K562 (cell line): ENCODE measurements at regions not wholly inside any gene's neighbourhood (a gene's known extent, or its start where the extent isn't known, plus 50 kb on each side); places are given as distances from the start of the nearest gene placed in this dataset.

Experiments used
- ATF7 ChIP-seq: fragments of 450-650 bp; IDR thresholded peaks from 2 replicates; pipeline ENCODE4 v1.7.1; 2014; ENCODE audit warnings: mild to moderate bottlenecking, moderate library complexity
- HMGN3 ChIP-seq: IDR thresholded peaks from 2 replicates; pipeline ENCODE4 v1.6.1; 2011; ENCODE audit warnings: borderline replicate concordance, low read depth, mild to moderate bottlenecking, mixed read lengths, low read length; ENCODE audit not compliant: insufficient read length; ENCODE audit errors: extremely low read depth
- KAT2B ChIP-seq: IDR thresholded peaks from one replicate; pipeline ENCODE4 v1.6.1; 2012; ENCODE audit warnings: low read depth, mild to moderate bottlenecking, control low read depth, inconsistent platforms, low read length, moderate library complexity
- KDM2B ChIP-seq: fragments of 250-450 bp; sonication (Bioruptor Pico); IDR thresholded peaks from 2 replicates; pipeline ENCODE4 v1.8.0; 2021; ENCODE audit warnings: mild to moderate bottlenecking, moderate library complexity
- KDM5B ChIP-seq: fragments of 200-600 bp; sonication (generic); IDR thresholded peaks from 2 replicates; pipeline ENCODE4 v1.6.1; 2012; ENCODE audit warnings: low read depth, mild to moderate bottlenecking, moderate library complexity, low read length, control low read depth, inconsistent platforms; ENCODE audit not compliant: insufficient replicate concordance
- LARP7 ChIP-seq: fragments of 450-650 bp; IDR thresholded peaks from 2 replicates; pipeline ENCODE4 v1.6.1; 2016
- SAFB2 ChIP-seq: fragments of 200-400 bp; formaldehyde crosslinking; IDR thresholded peaks from 2 replicates; pipeline ENCODE4 v1.6.1; 2018; ENCODE audit warnings: borderline replicate concordance, low read length, low read depth, moderate library complexity; ENCODE audit not compliant: severe bottlenecking
- SETDB1 ChIP-seq: IDR thresholded peaks from one replicate; pipeline ENCODE4 v1.6.1; 2012; ENCODE audit warnings: low read length, control low read depth, inconsistent platforms
- SRSF9 ChIP-seq: fragments of 200-400 bp; formaldehyde crosslinking; IDR thresholded peaks from 2 replicates; pipeline ENCODE4 v1.6.1; 2017; ENCODE audit warnings: low read depth, low read length, borderline replicate concordance
- TFAM ChIP-seq: fragments of 250-450 bp; sonication (Bioruptor Pico); conservative IDR thresholded peaks from 2 replicates; pipeline ENCODE4 v1.5.0; 2021; ENCODE audit warnings: mild to moderate bottlenecking, moderate library complexity
- THRAP3 ChIP-seq: fragments of 450-650 bp; IDR thresholded peaks from 2 replicates; pipeline ENCODE4 v1.6.1; 2016; ENCODE audit warnings: mild to moderate bottlenecking, inconsistent platforms, borderline replicate concordance
- ZC3H8 ChIP-seq: fragments of 450-650 bp; IDR thresholded peaks from 2 replicates; pipeline ENCODE4 v1.6.1; 2017
- ZSCAN32 ChIP-seq: fragments of 450-650 bp; formaldehyde crosslinking; IDR thresholded peaks from 2 replicates; pipeline ENCODE4 v1.4.0; 2020; ENCODE audit warnings: mild to moderate bottlenecking, moderate library complexity
- TF ChIP-seq, protein P1 (sequence below), 2 experiments: fragments of 450-650 bp; IDR thresholded peaks; 2 replicates each; pipeline ENCODE4 v1.6.1; 2016; ENCODE audit warnings: mild to moderate bottlenecking in 2 of 2, borderline replicate concordance in 1 of 2, low read depth in 1 of 2, moderate library complexity in 1 of 2
- TF ChIP-seq, protein P2 (sequence below), 3 experiments: IDR thresholded peaks in 2 of 3; conservative IDR thresholded peaks in 1 of 3; 2 replicates each; pipeline ENCODE4 v1.5.1; 2011 to 2012; ENCODE audit warnings: low read length in 3 of 3, mild to moderate bottlenecking in 3 of 3, control low read depth in 2 of 3, improper control_type of control experiment in 1 of 3, inconsistent platforms in 1 of 3, low read depth in 1 of 3, mixed read lengths in 1 of 3, moderate library complexity in 1 of 3; ENCODE audit not compliant: insufficient read depth in 2 of 3
- TF ChIP-seq, protein P3 (sequence below): fragments of 250-450 bp; sonication (Bioruptor Pico); IDR thresholded peaks from 2 replicates; pipeline ENCODE4 v1.4.0; 2020; ENCODE audit warnings: borderline replicate concordance

DNA sequence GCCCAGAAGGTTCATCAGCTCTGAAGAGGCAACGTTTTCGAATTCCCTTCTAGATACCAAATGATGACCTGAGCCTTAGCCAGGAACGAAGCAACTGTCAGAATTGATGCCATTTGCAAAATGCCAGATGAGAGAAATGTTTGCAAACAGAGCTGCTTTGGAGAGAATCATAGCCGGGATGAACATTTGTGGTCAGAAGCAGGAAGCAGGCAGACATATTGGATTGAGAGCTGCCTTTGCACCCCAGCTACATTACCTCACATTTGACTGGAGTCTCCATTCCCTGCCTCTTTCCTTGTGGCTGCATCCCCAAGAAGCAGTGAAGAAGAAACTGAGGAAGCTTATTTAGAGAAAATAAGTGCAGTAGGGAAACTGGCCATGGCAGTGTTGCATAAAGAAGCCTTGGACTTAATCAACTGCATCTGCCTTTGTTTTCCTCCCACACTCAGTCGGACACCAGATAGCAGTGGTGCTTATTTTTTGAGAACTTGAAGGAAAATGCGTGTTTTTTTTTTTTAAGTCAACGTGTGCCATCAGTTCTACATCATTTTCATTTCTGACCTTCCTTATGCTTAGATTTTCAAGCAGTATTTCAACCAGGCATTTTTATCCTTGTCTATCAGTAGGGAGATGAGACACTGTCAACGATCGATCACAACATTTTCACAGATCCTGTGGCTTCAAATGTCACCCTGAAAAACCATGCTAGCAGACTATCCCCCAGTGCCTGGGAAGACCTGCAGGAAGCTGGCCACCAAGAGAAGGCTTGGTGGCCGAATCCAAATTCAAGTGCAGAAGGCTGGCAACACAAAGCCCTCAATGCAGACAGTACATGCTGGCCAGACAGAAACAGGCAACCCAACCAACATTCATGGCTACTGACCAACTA is 541.2 kb upstream of the JARID2 start (continued):
- TF ChIP-seq, protein P1, sequence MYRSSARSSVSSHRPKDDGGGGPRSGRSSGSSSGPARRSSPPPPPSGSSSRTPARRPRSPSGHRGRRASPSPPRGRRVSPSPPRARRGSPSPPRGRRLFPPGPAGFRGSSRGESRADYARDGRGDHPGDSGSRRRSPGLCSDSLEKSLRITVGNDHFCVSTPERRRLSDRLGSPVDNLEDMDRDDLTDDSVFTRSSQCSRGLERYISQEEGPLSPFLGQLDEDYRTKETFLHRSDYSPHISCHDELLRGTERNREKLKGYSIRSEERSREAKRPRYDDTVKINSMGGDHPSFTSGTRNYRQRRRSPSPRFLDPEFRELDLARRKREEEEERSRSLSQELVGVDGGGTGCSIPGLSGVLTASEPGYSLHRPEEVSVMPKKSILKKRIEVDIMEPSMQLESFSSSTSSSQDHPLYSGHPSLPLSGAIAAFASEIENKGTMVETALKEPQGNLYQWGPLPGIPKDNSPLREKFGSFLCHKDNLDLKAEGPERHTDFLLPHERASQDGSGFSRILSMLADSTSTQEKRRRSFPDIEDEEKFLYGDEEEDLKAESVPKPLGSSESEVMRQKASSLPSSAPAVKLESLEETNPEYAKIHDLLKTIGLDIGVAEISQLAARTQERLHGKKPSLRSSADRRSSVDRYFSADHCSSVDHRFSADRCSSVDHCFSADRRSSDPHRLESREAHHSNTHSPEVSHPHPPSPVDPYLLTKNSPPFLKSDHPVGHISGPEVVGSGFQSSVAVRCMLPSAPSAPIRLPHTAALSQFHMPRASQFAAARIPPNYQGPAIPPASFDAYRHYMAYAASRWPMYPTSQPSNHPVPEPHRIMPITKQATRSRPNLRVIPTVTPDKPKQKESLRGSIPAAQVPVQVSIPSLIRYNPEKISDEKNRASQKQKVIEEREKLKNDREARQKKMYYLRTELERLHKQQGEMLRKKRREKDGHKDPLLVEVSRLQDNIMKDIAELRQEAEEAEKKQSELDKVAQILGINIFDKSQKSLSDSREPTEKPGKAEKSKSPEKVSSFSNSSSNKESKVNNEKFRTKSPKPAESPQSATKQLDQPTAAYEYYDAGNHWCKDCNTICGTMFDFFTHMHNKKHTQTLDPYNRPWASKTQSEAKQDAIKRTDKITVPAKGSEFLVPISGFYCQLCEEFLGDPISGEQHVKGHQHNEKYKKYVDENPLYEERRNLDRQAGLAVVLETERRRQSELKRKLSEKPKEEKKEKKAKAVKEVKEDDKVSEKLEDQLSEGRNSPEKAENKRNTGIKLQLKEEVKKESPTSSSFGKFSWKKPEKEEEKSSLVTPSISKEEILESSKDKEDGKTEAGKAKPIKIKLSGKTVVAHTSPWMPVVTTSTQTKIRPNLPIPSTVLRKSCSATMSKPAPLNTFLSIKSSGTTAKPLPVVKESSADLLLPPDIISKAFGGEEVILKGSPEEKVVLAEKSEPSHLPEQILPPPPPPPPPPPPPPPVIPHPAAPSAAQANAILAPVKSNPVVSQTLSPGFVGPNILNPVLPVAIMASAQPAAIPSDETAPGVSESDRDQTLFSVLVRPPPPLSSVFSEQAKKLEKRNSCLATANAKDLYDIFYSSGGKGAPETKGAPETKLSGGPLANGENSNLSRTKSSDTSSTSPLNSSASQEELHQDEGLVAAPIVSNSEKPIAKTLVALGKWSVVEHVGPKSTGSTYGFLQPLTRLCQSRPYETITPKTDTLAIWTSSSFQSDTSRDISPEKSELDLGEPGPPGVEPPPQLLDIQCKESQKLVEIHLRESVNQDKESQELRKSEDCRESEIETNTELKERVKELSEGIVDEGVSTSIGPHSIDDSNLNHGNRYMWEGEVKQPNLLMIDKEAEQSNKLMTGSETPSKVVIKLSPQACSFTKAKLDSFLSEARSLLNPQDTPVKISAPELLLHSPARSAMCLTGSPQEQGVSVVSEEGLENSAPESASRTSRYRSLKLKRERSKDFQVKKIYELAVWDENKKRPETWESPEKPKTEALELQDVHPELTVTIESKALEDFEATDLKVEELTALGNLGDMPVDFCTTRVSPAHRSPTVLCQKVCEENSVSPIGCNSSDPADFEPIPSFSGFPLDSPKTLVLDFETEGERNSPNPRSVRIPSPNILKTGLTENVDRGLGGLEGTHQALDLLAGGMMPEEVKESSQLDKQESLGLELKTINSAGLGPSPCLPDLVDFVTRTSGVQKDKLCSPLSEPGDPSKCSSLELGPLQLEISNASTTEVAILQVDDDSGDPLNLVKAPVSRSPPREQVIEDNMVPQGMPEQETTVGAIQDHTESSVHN (IDR thresholded peaks at IDR 0.05; ENCODE audit: borderline replicate concordance in 1 of 2, low read depth in 1 of 2) = no peak
- TF ChIP-seq SAFB2 (no peak), KAT2B (no peak), TFAM (CRISPR knock-in tag) (no peak), ZSCAN32 (CRISPR knock-in tag) (no peak), SRSF9 (no peak), THRAP3 (no peak), ATF7 (no peak), SETDB1 (no peak), HMGN3 (no peak), ZC3H8 (no peak), LARP7 (no peak), KDM5B (no peak), KDM2B (CRISPR knock-in tag) (no peak)
- TF ChIP-seq, protein P2, sequence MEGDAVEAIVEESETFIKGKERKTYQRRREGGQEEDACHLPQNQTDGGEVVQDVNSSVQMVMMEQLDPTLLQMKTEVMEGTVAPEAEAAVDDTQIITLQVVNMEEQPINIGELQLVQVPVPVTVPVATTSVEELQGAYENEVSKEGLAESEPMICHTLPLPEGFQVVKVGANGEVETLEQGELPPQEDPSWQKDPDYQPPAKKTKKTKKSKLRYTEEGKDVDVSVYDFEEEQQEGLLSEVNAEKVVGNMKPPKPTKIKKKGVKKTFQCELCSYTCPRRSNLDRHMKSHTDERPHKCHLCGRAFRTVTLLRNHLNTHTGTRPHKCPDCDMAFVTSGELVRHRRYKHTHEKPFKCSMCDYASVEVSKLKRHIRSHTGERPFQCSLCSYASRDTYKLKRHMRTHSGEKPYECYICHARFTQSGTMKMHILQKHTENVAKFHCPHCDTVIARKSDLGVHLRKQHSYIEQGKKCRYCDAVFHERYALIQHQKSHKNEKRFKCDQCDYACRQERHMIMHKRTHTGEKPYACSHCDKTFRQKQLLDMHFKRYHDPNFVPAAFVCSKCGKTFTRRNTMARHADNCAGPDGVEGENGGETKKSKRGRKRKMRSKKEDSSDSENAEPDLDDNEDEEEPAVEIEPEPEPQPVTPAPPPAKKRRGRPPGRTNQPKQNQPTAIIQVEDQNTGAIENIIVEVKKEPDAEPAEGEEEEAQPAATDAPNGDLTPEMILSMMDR (IDR thresholded peaks at IDR 0.05 in 2 of 3, conservative IDR thresholded peaks at IDR 0.05 in 1 of 3; ENCODE audit: insufficient read depth in 2 of 3, low read depth in 1 of 3, low read length in 3 of 3) = no peak
- TF ChIP-seq, protein P3, sequence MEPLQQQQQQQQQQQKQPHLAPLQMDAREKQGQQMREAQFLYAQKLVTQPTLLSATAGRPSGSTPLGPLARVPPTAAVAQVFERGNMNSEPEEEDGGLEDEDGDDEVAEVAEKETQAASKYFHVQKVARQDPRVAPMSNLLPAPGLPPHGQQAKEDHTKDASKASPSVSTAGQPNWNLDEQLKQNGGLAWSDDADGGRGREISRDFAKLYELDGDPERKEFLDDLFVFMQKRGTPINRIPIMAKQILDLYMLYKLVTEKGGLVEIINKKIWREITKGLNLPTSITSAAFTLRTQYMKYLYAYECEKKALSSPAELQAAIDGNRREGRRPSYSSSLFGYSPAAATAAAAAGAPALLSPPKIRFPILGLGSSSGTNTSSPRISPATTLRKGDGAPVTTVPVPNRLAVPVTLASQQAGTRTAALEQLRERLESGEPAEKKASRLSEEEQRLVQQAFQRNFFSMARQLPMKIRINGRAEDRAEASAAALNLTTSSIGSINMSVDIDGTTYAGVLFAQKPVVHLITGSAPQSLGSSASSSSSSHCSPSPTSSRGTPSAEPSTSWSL = no peak
